Endothelial cell of umbilical vein (primary cell): ENCODE measurements at regions not wholly inside any gene's neighbourhood (a gene's known extent, or its start where the extent isn't known, plus 50 kb on each side); places are given as distances from the start of the nearest gene placed in this dataset.

Source experiments
- BruUV-seq: library from RNA; stranded (reverse); fragments of 400-500 nt; replicated peaks from 2 replicates; lab custom pipeline; 2021; lab: Mats Ljungman, UMichigan
- CTCF ChIA-PET: fragments of 300-600, 350-600 bp; sonication (Branson Sonifier 250); formaldehyde crosslinking; loops from one replicate; lab custom pipeline; 2021; ENCODE audit warnings: antibody characterized with exemption, inconsistent platforms; lab: Charles Lee
- POLR2A ChIA-PET: fragments of 300-600, 350-600 bp; sonication (Branson Sonifier 250); formaldehyde crosslinking; loops from one replicate; lab custom pipeline; 2021; ENCODE audit warnings: antibody characterized with exemption, inconsistent platforms; lab: Charles Lee
- DNase-seq: peaks from one replicate; pipeline ENCODE4 v3.0.0-alpha.2; 2011; ENCODE audit warnings: low read depth, low spot score
- FAIRE-seq: peaks from 2 replicates; lab custom pipeline; 2011; peaks lifted over from hg19 to GRCh38; lab: Jason Lieb, UNC
- H2AFZ ChIP-seq: 2 replicates; pipeline ENCODE4 v1.6.0; 2012; ENCODE audit warnings: low read depth, low read length, control low read depth, inconsistent platforms
- H3K27ac ChIP-seq: 2 replicates; pipeline ENCODE4 v1.5.1; 2011; ENCODE audit warnings: low read depth, mild to moderate bottlenecking, control low read depth, low read length, moderate library complexity; ENCODE audit not compliant: insufficient read depth
- H3K27me3 ChIP-seq, 2 experiments: 2 replicates each; pipeline versions ENCODE4 v1.6.0 to v1.6.1; 2011; ENCODE audit warnings: low read length in 2 of 2, mixed read lengths in 1 of 2; ENCODE audit not compliant: control insufficient read depth in 2 of 2, insufficient read depth in 2 of 2
- H3K36me3 ChIP-seq, 2 experiments: 2 replicates in 1 of 2; 3 replicates in 1 of 2; pipeline ENCODE4 v1.5.1; 2011; ENCODE audit warnings: low read length in 2 of 2, mild to moderate bottlenecking in 1 of 2, moderate library complexity in 1 of 2; ENCODE audit not compliant: control insufficient read depth in 2 of 2, insufficient read depth in 2 of 2; ENCODE audit errors: extremely low read depth in 1 of 2
- H3K4me1 ChIP-seq: 3 replicates; pipeline ENCODE4 v1.5.1; 2011; ENCODE audit warnings: mild to moderate bottlenecking, low read length; ENCODE audit not compliant: control insufficient read depth, insufficient read depth; ENCODE audit errors: extremely low read depth
- H3K4me2 ChIP-seq: 2 replicates; pipeline ENCODE4 v1.6.1; 2011; ENCODE audit warnings: low read length, control low read depth, mixed read lengths; ENCODE audit not compliant: insufficient read depth
- H3K4me3 ChIP-seq, 3 experiments: fragments of 200-600 bp in 1 of 3; sonication (generic), shearing (Covaris generic) in 1 of 3; replicated peaks in 1 of 3; 2 replicates each; pipeline ENCODE4 v1.5.1; 2011 to 2016; ENCODE audit warnings: control low read depth in 3 of 3, low read length in 3 of 3, mild to moderate bottlenecking in 2 of 3, inconsistent platforms in 1 of 3, low read depth in 1 of 3, moderate library complexity in 1 of 3; ENCODE audit not compliant: insufficient read depth in 1 of 3
- H3K79me2 ChIP-seq: 2 replicates; pipeline ENCODE4 v1.6.0; 2012; ENCODE audit warnings: low read length, inconsistent platforms; ENCODE audit not compliant: control insufficient read depth, insufficient read depth
- H3K9ac ChIP-seq: replicated peaks from 2 replicates; pipeline ENCODE3; 2011; ENCODE audit warnings: low read length, control low read depth; ENCODE audit not compliant: insufficient read depth; ENCODE audit errors: extremely low read depth
- H3K9me1 ChIP-seq: replicated peaks from 3 replicates; pipeline ENCODE4 v1.6.0; 2011; ENCODE audit warnings: mild to moderate bottlenecking, low read length; ENCODE audit not compliant: control insufficient read depth, insufficient read depth; ENCODE audit errors: extremely low read depth
- H3K9me3 ChIP-seq: replicated peaks from 2 replicates; pipeline ENCODE4 v1.5.1; 2012; ENCODE audit warnings: low read length, inconsistent platforms; ENCODE audit not compliant: control insufficient read depth, insufficient read depth
- H4K20me1 ChIP-seq: replicated peaks from 2 replicates; pipeline ENCODE3; 2011; ENCODE audit warnings: mild to moderate bottlenecking, low read length; ENCODE audit not compliant: control insufficient read depth, insufficient read depth; ENCODE audit errors: extremely low read depth
- CTCF ChIP-seq, 2 donors: IDR thresholded peaks; 1 replicate in 1 of 2; 2 replicates in 1 of 2; pipeline ENCODE4 v1.5.1; 2011; ENCODE audit warnings: low read length in 2 of 2, mild to moderate bottlenecking in 2 of 2, moderate library complexity in 2 of 2, control low read depth in 1 of 2, inconsistent platforms in 1 of 2, low read depth in 1 of 2; ENCODE audit not compliant: insufficient read depth in 1 of 2; ENCODE audit errors: extremely low read depth in 1 of 2
- EZH2 ChIP-seq: IDR thresholded peaks from 2 replicates; pipeline ENCODE4 v1.6.1; 2012; ENCODE audit warnings: borderline replicate concordance, low read depth, mild to moderate bottlenecking, moderate library complexity, low read length, inconsistent platforms; ENCODE audit not compliant: severe bottlenecking
- FOS ChIP-seq: IDR thresholded peaks from 2 replicates; pipeline ENCODE4 v1.6.1; 2011; ENCODE audit warnings: mild to moderate bottlenecking, low read length, moderate library complexity, borderline replicate concordance; ENCODE audit not compliant: insufficient read depth
- GATA2 ChIP-seq: IDR thresholded peaks from 2 replicates; pipeline ENCODE4 v1.7.0; 2011; ENCODE audit warnings: low read depth, mild to moderate bottlenecking, moderate library complexity, mixed read lengths, low read length; ENCODE audit not compliant: insufficient read length, insufficient read depth
- JUN ChIP-seq: IDR thresholded peaks from 2 replicates; pipeline ENCODE4 v1.6.1; 2011; ENCODE audit warnings: borderline replicate concordance, low read depth; ENCODE audit not compliant: insufficient read length, insufficient read depth
- MYC ChIP-seq: IDR thresholded peaks from one replicate; pipeline ENCODE4 v1.6.1; 2011; ENCODE audit warnings: mild to moderate bottlenecking, low read depth, low read length
- POLR2A ChIP-seq: IDR thresholded peaks from 2 replicates; pipeline ENCODE4 v1.6.1; 2012; ENCODE audit warnings: low read depth, mild to moderate bottlenecking, control low read depth, low read length
- POLR2AphosphoS5 ChIP-seq: IDR thresholded peaks from 2 replicates; pipeline ENCODE4 v1.6.1; 2012; ENCODE audit warnings: low read depth, mild to moderate bottlenecking, control low read depth, low read length, moderate library complexity; ENCODE audit not compliant: insufficient read depth
- dilution Hi-C: fragments of 300-500 bp; cut with MboI; formaldehyde crosslinking; loops from one replicate; pipeline ENCODE4 v1.15.0; 2019; ENCODE audit warnings: low sequenced_read_pairs; ENCODE audit not compliant: extremely low pct_ligation_motif_present
- intact Hi-C: fragments of 100-400 bp; cut with micrococcal nuclease; formaldehyde crosslinking; loops from one replicate; pipeline ENCODE4 v1.10.0; 2022
- TF ChIP-seq, protein P1 (sequence below): IDR thresholded peaks from 2 replicates; pipeline ENCODE4 v1.6.1; 2011; ENCODE audit not compliant: insufficient read depth, insufficient read length

GRCh38 chr2:172329416-172329773 is 98.0 kb upstream of the ITGA6 start:
- BruUV-seq, result no TSS peak
- Histone ChIP-seq H3K27ac (no peak overlapping the region), H3K4me3 (no peak overlapping the region), H3K36me3 (no peaks in the 10 kb centered on the region), H3K4me1 (peaks cover 9% of the 10 kb centered on the region), H3K27me3 (no peaks in the 10 kb centered on the region), H3K9me1 (no peaks in the 10 kb centered on the region), H2AFZ (peak overlapping the region; percentile 56), H3K79me2 (no peaks in the 10 kb centered on the region), H4K20me1 (no peaks in the 10 kb centered on the region), H3K9me3 (no peaks in the 10 kb centered on the region), H3K9ac (no peak overlapping the region), H3K4me2 (no peak overlapping the region)
- intact Hi-C loops (no loop called here), dilution Hi-C loops (no loop called here)
- FAIRE-seq (no peak), DNase-seq (no peak)
- POLR2A ChIA-PET, result no interaction called here
- CTCF ChIA-PET, result interaction anchor here (1.3 to 2.4 kb wide), 3 partner anchors 10 to 132 kb away, joined by 3 to 8 read pairs (median 4); no protein-coding TSS in a partner anchor
- TF ChIP-seq MYC (no peak), EZH2 (no peak), FOS (no peak), JUN (no peak), POLR2AphosphoS5 (no peak), CTCF (IDR thresholded peaks at IDR 0.05; ENCODE audit: extremely low read depth in 1 of 2, insufficient read depth in 1 of 2, low read depth in 1 of 2, low read length in 2 of 2) (no peak), GATA2 (no peak), POLR2A (no peak)
- TF ChIP-seq, protein P1, sequence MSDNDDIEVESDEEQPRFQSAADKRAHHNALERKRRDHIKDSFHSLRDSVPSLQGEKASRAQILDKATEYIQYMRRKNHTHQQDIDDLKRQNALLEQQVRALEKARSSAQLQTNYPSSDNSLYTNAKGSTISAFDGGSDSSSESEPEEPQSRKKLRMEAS, result no peak
